Esophagus muscularis mucosa (tissue), 4 donors: ENCODE measurements at regions not wholly inside any gene's neighbourhood (a gene's known extent, or its start where the extent isn't known, plus 50 kb on each side); places are given as distances from the start of the nearest gene placed in this dataset.

Experiments
- EP300 ChIP-seq: sonication (generic); formaldehyde crosslinking; IDR thresholded peaks from one replicate; pipeline ENCODE4 v1.6.1; 2017; ENCODE audit warnings: antibody characterized with exemption
- POLR2A ChIP-seq: fragments of 450-650 bp; IDR thresholded peaks from one replicate; pipeline ENCODE4 v1.6.1; 2017; ENCODE audit warnings: antibody characterized with exemption, moderate library complexity, mild to moderate bottlenecking, low read depth
- POLR2AphosphoS5 ChIP-seq, 2 donors: sonication (generic); formaldehyde crosslinking; IDR thresholded peaks; one replicate each; pipeline ENCODE4 v1.6.1; 2017; ENCODE audit warnings: antibody characterized with exemption in 2 of 2
- TF ChIP-seq, protein P1 (sequence below), 3 experiments: fragments of 200-600 bp in 2 of 3; fragments of 450-650 bp in 1 of 3; sonication (generic) in 2 of 3; IDR thresholded peaks; one replicate each; pipeline ENCODE4 v1.5.1; 2017 to 2019; ENCODE audit warnings: antibody characterized with exemption in 3 of 3, mild to moderate bottlenecking in 2 of 3, moderate library complexity in 1 of 3

DNA sequence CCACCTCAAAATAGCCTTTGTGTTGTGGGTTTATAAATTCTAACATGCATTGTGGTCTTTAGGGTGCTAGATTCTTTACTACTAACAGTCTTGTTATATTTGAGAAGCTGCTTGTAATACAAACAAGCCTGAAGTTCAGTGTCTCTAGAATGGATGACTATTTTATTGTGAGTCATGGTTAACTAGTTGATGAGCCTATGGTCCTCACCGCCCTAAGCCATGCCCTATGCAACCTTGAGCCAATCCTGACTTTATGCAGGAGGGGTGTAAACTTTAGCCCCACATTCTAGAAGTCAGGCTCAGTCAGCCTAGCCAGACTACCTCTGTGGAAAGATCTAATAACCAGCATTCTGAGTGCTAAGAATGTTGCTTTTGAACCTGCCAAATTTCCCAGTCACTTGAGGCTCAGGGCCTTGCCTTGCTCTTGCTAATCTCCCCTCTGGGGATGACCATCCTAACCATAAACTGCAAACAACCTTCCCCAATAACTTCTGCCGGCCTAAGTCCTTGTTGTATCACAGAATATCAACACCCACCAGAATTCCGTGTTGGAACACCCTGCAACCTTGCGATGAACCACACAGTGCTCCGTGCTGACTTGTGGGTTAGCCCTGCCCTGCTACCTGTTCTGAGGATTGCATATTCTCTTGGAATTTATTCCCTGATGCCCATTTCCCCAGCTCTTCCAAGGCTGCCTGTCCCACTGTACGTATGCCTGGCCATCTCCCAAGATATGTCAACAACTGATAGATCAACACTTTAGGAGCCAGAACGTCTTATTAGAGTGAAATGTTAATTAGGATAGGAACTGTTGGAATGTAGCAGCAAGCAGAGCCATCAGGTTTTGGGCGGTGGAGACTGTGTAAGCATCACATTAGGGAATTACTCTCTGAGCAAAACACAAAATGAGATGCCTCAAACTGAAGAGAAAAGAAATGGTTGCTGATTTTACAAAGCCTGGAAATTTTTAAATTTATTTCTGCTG lies 71.7 kb upstream of the CEP85L start:
- TF ChIP-seq, protein P1, sequence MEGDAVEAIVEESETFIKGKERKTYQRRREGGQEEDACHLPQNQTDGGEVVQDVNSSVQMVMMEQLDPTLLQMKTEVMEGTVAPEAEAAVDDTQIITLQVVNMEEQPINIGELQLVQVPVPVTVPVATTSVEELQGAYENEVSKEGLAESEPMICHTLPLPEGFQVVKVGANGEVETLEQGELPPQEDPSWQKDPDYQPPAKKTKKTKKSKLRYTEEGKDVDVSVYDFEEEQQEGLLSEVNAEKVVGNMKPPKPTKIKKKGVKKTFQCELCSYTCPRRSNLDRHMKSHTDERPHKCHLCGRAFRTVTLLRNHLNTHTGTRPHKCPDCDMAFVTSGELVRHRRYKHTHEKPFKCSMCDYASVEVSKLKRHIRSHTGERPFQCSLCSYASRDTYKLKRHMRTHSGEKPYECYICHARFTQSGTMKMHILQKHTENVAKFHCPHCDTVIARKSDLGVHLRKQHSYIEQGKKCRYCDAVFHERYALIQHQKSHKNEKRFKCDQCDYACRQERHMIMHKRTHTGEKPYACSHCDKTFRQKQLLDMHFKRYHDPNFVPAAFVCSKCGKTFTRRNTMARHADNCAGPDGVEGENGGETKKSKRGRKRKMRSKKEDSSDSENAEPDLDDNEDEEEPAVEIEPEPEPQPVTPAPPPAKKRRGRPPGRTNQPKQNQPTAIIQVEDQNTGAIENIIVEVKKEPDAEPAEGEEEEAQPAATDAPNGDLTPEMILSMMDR (IDR thresholded peaks at IDR 0.05) = no peak
- TF ChIP-seq POLR2AphosphoS5 (IDR thresholded peaks at IDR 0.05) (no peak), EP300 (no peak), POLR2A (no peak)
